K562 (cell line): ENCODE measurements at regions not wholly inside any gene's neighbourhood (a gene's known extent, or its start where the extent isn't known, plus 50 kb on each side); places are given as distances from the start of the nearest gene placed in this dataset.
A peak's percentile ranks its signal among the peaks of the same experiment; 100 is the strongest.

Source experiments
- ATAC-seq: fragments of 200-7000 bp; cut with Tn5 transposase; 3 replicates; pipeline ENCODE4 v1.9.1; 2020; ENCODE audit warnings: moderate library complexity
- BruUV-seq: library from RNA; stranded (reverse); fragments of 400-500 nt; replicated peaks from 2 replicates; lab custom pipeline; 2021; lab: Mats Ljungman, UMichigan
- CTCF ChIA-PET: fragments of 300-600 bp; formaldehyde crosslinking; extraction: SDS; loops from one replicate; lab custom pipeline; 2021; ENCODE audit warnings: low intra/inter-chr PET ratio; lab: Yijun Ruan, JAX
- POLR2A ChIA-PET: fragments of 300-600, 350-650 bp; sonication (Branson Sonifier 250); formaldehyde crosslinking; extraction: SDS; loops from one replicate; lab custom pipeline; 2021; ENCODE audit warnings: antibody characterized with exemption, inconsistent platforms; lab: Yijun Ruan, JAX
- DNase-seq, 4 experiments: peaks; one replicate each; pipeline versions ENCODE4 v3.0.0 to v3.0.0-alpha.2; 2011 to 2018; ENCODE audit warnings: low spot score in 3 of 4, mixed read lengths in 3 of 4; ENCODE audit errors: extremely low read depth in 1 of 4
- FAIRE-seq: peaks from 2 replicates; lab custom pipeline; 2011; peaks lifted over from hg19 to GRCh38; lab: Jason Lieb, UNC
- H2AFZ ChIP-seq: 2 replicates; pipeline ENCODE4 v1.6.0; 2011; ENCODE audit warnings: low read depth, low read length, control low read depth, inconsistent platforms
- H3K27ac ChIP-seq: fragments of 200-600 bp; 3 replicates; pipeline ENCODE4 v1.8.0; 2011; ENCODE audit warnings: low read depth, mild to moderate bottlenecking, control low read depth, inconsistent platforms, low read length, moderate library complexity, mixed read lengths; ENCODE audit errors: extremely low read depth
- H3K27me3 ChIP-seq, 2 experiments: fragments of 300-600 bp in 1 of 2; 2 replicates in 1 of 2; 3 replicates in 1 of 2; pipeline versions ENCODE4 v1.6.0 to v1.8.0; 2011; ENCODE audit warnings: inconsistent platforms in 2 of 2, low read length in 2 of 2, mild to moderate bottlenecking in 1 of 2, mixed read lengths in 1 of 2, moderate library complexity in 1 of 2; ENCODE audit not compliant: control insufficient read depth in 2 of 2, insufficient read depth in 2 of 2
- H3K36me3 ChIP-seq: fragments of 300-600 bp; 3 replicates; pipeline ENCODE4 v1.8.0; 2011; ENCODE audit warnings: mild to moderate bottlenecking, low read length, inconsistent platforms; ENCODE audit not compliant: control insufficient read depth, insufficient read depth
- H3K4me1 ChIP-seq, 2 experiments: fragments of 200-600 bp in 1 of 2; replicated peaks in 1 of 2; 2 replicates in 1 of 2; 3 replicates in 1 of 2; pipeline versions ENCODE4 v1.5.1 to v1.8.0; 2011; ENCODE audit warnings: inconsistent platforms in 2 of 2, low read length in 2 of 2, mild to moderate bottlenecking in 1 of 2, mixed read lengths in 1 of 2, moderate library complexity in 1 of 2; ENCODE audit not compliant: control insufficient read depth in 2 of 2, insufficient read depth in 2 of 2
- H3K4me2 ChIP-seq: 2 replicates; pipeline ENCODE4 v1.6.1; 2011; ENCODE audit warnings: low read length, control low read depth, inconsistent platforms, mixed read lengths; ENCODE audit not compliant: insufficient read depth
- H3K4me3 ChIP-seq: fragments of 200-600 bp; sonication (generic), shearing (Covaris generic); 2 replicates; pipeline ENCODE4 v1.5.1; 2016; ENCODE audit warnings: control low read depth, inconsistent platforms
- H3K79me2 ChIP-seq: fragments of 200-600 bp; 3 replicates; pipeline ENCODE4 v1.8.0; 2011; ENCODE audit warnings: low read length, inconsistent platforms; ENCODE audit not compliant: control insufficient read depth, insufficient read depth
- H3K9ac ChIP-seq, 2 experiments: 2 replicates each; pipeline versions ENCODE4 v1.6.0 to v1.6.1; 2011; ENCODE audit warnings: low read depth in 2 of 2, low read length in 2 of 2, control low read depth in 1 of 2, inconsistent platforms in 1 of 2, mild to moderate bottlenecking in 1 of 2, mixed read lengths in 1 of 2; ENCODE audit not compliant: insufficient read depth in 1 of 2
- H3K9me1 ChIP-seq: one replicate; pipeline ENCODE4 v1.6.0; 2011; ENCODE audit warnings: inconsistent platforms, mild to moderate bottlenecking, low read length, moderate library complexity; ENCODE audit not compliant: control insufficient read depth, insufficient read depth
- H3K9me3 ChIP-seq: replicated peaks from 2 replicates; pipeline ENCODE4 v1.5.1; 2011; ENCODE audit warnings: low read depth, low read length, inconsistent platforms; ENCODE audit not compliant: control insufficient read depth, insufficient read depth
- H4K20me1 ChIP-seq: replicated peaks from 2 replicates; pipeline ENCODE4 v1.6.1; 2011; ENCODE audit warnings: low read length, inconsistent platforms, mixed read lengths; ENCODE audit not compliant: control insufficient read depth, insufficient read depth
- CBX2 ChIP-seq: fragments of 200-600 bp; sonication (generic); IDR thresholded peaks from one replicate; pipeline ENCODE4 v1.6.1; 2012; ENCODE audit warnings: mild to moderate bottlenecking, low read length, inconsistent platforms; ENCODE audit not compliant: insufficient read depth, poor library complexity, severe bottlenecking
- DDX20 ChIP-seq: fragments of 450-650 bp; IDR thresholded peaks from 2 replicates; pipeline ENCODE4 v1.6.1; 2016; ENCODE audit warnings: missing genetic modification characterization, low read depth, mild to moderate bottlenecking, missing compliant biosample characterization, moderate library complexity
- ELK3 ChIP-seq: fragments of 450-650 bp; formaldehyde crosslinking; IDR thresholded peaks from 2 replicates; pipeline ENCODE4 v1.4.0; 2020; ENCODE audit warnings: mild to moderate bottlenecking
- GTF2F1 ChIP-seq: IDR thresholded peaks from 2 replicates; pipeline ENCODE4 v1.6.1; 2011; ENCODE audit warnings: low read depth, low read length, improper control_type of control experiment
- MAFF ChIP-seq: IDR thresholded peaks from 2 replicates; pipeline ENCODE4 v1.6.1; 2012; ENCODE audit warnings: low read length, improper control_type of control experiment
- NR2C2 ChIP-seq, 2 experiments: fragments of 200-800 bp in 1 of 2; sonication (Bioruptor generic) in 1 of 2; sonication (generic) in 1 of 2; formaldehyde crosslinking in 1 of 2; IDR thresholded peaks; 2 replicates each; pipeline versions ENCODE4 v1.6.1 to v1.8.0; 2016 to 2022; ENCODE audit warnings: mild to moderate bottlenecking in 1 of 2, missing compliant biosample characterization in 1 of 2, missing genetic modification characterization in 1 of 2, missing genetic modification reagents in 1 of 2
- NR4A1 ChIP-seq, 2 experiments: fragments of 250-450 bp in 1 of 2; fragments of 450-650 bp in 1 of 2; sonication (Bioruptor Pico) in 1 of 2; IDR thresholded peaks; 2 replicates each; pipeline versions ENCODE4 v1.4.0 to v1.6.1; 2016 to 2020; ENCODE audit warnings: mild to moderate bottlenecking in 2 of 2, missing compliant biosample characterization in 1 of 2, missing genetic modification characterization in 1 of 2, moderate library complexity in 1 of 2
- PCBP2 ChIP-seq: fragments of 200-400 bp; formaldehyde crosslinking; IDR thresholded peaks from 2 replicates; pipeline ENCODE4 v1.6.1; 2018; ENCODE audit warnings: low read length, low read depth, mild to moderate bottlenecking, moderate library complexity; ENCODE audit not compliant: poor library complexity, severe bottlenecking
- RAD21 ChIP-seq, 2 experiments: fragments of 250-450 bp in 1 of 2; fragments of 450-650 bp in 1 of 2; sonication (Bioruptor Pico) in 1 of 2; formaldehyde crosslinking in 1 of 2; IDR thresholded peaks in 1 of 2; conservative IDR thresholded peaks in 1 of 2; 2 replicates each; pipeline versions ENCODE4 v1.4.0 to v1.8.0; 2020 to 2022; ENCODE audit warnings: mild to moderate bottlenecking in 2 of 2, moderate library complexity in 1 of 2
- RBM25 ChIP-seq: fragments of 200-400 bp; formaldehyde crosslinking; IDR thresholded peaks from 2 replicates; pipeline ENCODE4 v1.6.1; 2018; ENCODE audit warnings: low read length, low read depth, moderate library complexity; ENCODE audit not compliant: severe bottlenecking
- SP1 ChIP-seq: sonication (generic); formaldehyde crosslinking; IDR thresholded peaks from 2 replicates; pipeline ENCODE4 v1.8.1; 2022; ENCODE audit warnings: mild to moderate bottlenecking, missing genetic modification reagents
- ZC3H8 ChIP-seq: fragments of 450-650 bp; IDR thresholded peaks from 2 replicates; pipeline ENCODE4 v1.6.1; 2017
- ZNF324 ChIP-seq: fragments of 250-450 bp; sonication (Bioruptor Pico); IDR thresholded peaks from 2 replicates; pipeline ENCODE4 v1.4.0; 2020; ENCODE audit warnings: mild to moderate bottlenecking
- ZNF785 ChIP-seq: fragments of 250-450 bp; sonication (Bioruptor Pico); IDR thresholded peaks from 2 replicates; pipeline ENCODE4 v1.4.0; 2020; ENCODE audit warnings: mild to moderate bottlenecking
- WGBS: fragments of 100-300 bp; shearing (Covaris generic); methylation state at CpG from one replicate; pipeline ENCODE4 v1.1.6; 2016; ENCODE audit warnings: low coverage, mixed read lengths; ENCODE audit not compliant: insufficient coverage; ENCODE audit errors: missing lambda C conversion rate; 5-methylcytosine and 5-hydroxymethylcytosine counted together
- in situ Hi-C: fragments of 300-500 bp; cut with MboI; formaldehyde crosslinking; loops from 4 replicates; pipeline ENCODE4 v1.15.0; 2018; ENCODE audit warnings: inconsistent platforms, mixed read lengths
- intact Hi-C: fragments of 100-400 bp; cut with micrococcal nuclease; formaldehyde crosslinking; loops from 2 replicates; pipeline ENCODE4 v1.14.2; 2022

DNA sequence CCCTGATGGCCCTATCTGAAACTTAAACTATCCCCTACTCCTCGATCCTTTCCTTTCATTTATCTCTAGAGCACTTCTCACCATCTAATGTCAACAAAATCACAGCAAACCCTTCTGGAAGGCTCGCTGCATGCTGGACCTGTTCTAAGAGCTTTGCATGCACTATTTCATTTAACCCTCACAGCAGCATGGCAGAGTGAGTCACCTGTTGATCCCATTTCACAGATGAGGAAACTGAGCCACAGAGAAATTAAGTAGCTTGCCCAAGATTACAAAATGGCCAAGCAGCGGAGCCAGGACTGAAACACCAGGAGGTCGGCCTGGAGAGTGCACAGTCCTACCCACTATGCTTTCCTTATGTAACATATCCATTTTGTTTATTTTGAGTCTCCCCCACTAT, 93.1 kb downstream of the ZNF622 start:
- H3K4me2 ChIP-seq: no peak overlapping the region
- H3K27me3 ChIP-seq: peaks cover 2 to 10% of the 10 kb centered on the region in 2 experiments; a peak in 2 of 5 replicates
- H3K4me3 ChIP-seq: no peak overlapping the region
- 0% methylated on average over 4 of the region's 4 CpGs for WGBS
- H3K27ac ChIP-seq: no peak overlapping the region
- BruUV-seq: no TSS peak
- no peaks in the 10 kb centered on the region for H3K9me3 ChIP-seq
- TF ChIP-seq ZNF785 (CRISPR knock-in tag): no peak
- no peak for TF ChIP-seq RAD21 (CRISPR knock-in tag; conservative IDR thresholded peaks at IDR 0.05 in 1 of 2, IDR thresholded peaks at IDR 0.05 in 1 of 2)
- TF ChIP-seq NR2C2 (CRISPR knock-in tag; IDR thresholded peaks at IDR 0.05): no peak
- TF ChIP-seq NR2C2 (tag; IDR thresholded peaks at IDR 0.05): no peak
- TF ChIP-seq RBM25: peak; percentile 54
- H3K79me2 ChIP-seq: no peaks in the 10 kb centered on the region
- no peaks in the 10 kb centered on the region for H3K9me1 ChIP-seq
- in situ Hi-C loops (no loop called here), intact Hi-C loops (no loop called here)
- no peak for ATAC-seq
- no peak for DNase-seq
- ChIA-PET POLR2A (interaction anchor here (0.6 kb wide), 2 partner anchors 283 to 1551 kb away, joined by 3 read pairs; no protein-coding TSS in a partner anchor), CTCF (interaction anchor here (0.6 kb wide), 1 partner anchor 217 kb away, joined by 3 read pairs; no protein-coding TSS in a partner anchor)
- no peaks in the 10 kb centered on the region for H4K20me1 ChIP-seq
- H3K36me3 ChIP-seq: no peaks in the 10 kb centered on the region
- H3K9ac ChIP-seq: no peak overlapping the region
- no peak for FAIRE-seq
- H2AFZ ChIP-seq: no peak overlapping the region
- no peaks in the 10 kb centered on the region for H3K4me1 ChIP-seq

DNA sequence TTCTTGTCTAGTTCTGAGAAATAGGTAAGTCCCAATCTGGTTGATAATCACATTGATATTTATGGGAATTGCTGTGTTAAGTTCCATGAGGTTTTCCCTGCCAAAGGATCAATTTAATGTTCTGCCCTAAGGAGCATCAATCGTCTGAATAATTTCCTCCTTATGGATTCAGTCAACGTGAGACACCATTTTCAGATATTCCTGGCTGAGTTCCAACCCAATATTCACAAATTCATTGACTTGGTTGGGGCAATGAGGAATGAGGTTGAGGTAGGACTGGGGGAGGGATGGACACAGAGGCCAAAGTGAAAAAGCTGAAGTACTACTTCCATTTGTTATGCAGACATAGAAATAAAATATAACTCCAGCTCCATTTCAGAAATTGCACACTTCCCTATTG, 99.1 kb downstream of the ZNF622 start:
- no peak overlapping the region for H3K4me3 ChIP-seq
- no peaks in the 10 kb centered on the region for H3K36me3 ChIP-seq
- no peaks in the 10 kb centered on the region for H3K4me1 ChIP-seq
- no peak overlapping the region for H3K27ac ChIP-seq
- no peak overlapping the region for H2AFZ ChIP-seq
- POLR2A ChIA-PET: no interaction called here
- no peaks in the 10 kb centered on the region; a peak in 1 of 5 replicates for H3K27me3 ChIP-seq
- in situ Hi-C loops: no loop called here
- no peak for DNase-seq
- ATAC-seq: no peak
- intact Hi-C loops: no loop called here
- FAIRE-seq: no peak
- BruUV-seq: no TSS peak
- H3K9me3 ChIP-seq: no peaks in the 10 kb centered on the region
- H3K4me2 ChIP-seq: no peak overlapping the region
- H4K20me1 ChIP-seq: no peaks in the 10 kb centered on the region
- 0% methylated on average over 2 of the region's 2 CpGs for WGBS
- H3K9ac ChIP-seq: no peak overlapping the region
- no peaks in the 10 kb centered on the region for H3K79me2 ChIP-seq
- CTCF ChIA-PET: no interaction called here
- no peaks in the 10 kb centered on the region for H3K9me1 ChIP-seq
- no peak for TF ChIP-seq SP1 (CRISPR knock-in tag)
- no peak for TF ChIP-seq ZC3H8
- TF ChIP-seq ZNF324 (CRISPR knock-in tag): no peak
- TF ChIP-seq CBX2: no peak
- no peak for TF ChIP-seq NR4A1 (CRISPR knock-in tag; IDR thresholded peaks at IDR 0.05)
- no peak for TF ChIP-seq NR4A1 (tag; IDR thresholded peaks at IDR 0.05)
- TF ChIP-seq PCBP2: no peak
- TF ChIP-seq MAFF: no peak
- TF ChIP-seq DDX20 (tag): no peak
- no peak for TF ChIP-seq ELK3 (CRISPR knock-in tag)
- no peak for TF ChIP-seq GTF2F1
- TF ChIP-seq, all 486 proteins: peak for 0
